HCT116 (cell line): ENCODE measurements at regions not wholly inside any gene's neighbourhood (a gene's known extent, or its start where the extent isn't known, plus 50 kb on each side); places are given as distances from the start of the nearest gene placed in this dataset.

Experiments
- ATAC-seq: fragments of 200-7000 bp; cut with Tn5 transposase; 2 replicates; pipeline ENCODE4 v1.9.1; 2020; ENCODE audit warnings: mild to moderate bottlenecking, moderate library complexity
- BruUV-seq: library from RNA; stranded (reverse); fragments of 400-500 nt; replicated peaks from 2 replicates; lab custom pipeline; 2021; lab: Mats Ljungman, UMichigan
- CTCF ChIA-PET: fragments of 300-600 bp; sonication (Branson Sonifier 250); formaldehyde crosslinking; loops from one replicate; lab custom pipeline; 2021; ENCODE audit warnings: antibody characterized with exemption; lab: Charles Lee
- POLR2A ChIA-PET: fragments of 300-600, 350-600 bp; sonication (Branson Sonifier 250); formaldehyde crosslinking; loops from one replicate; lab custom pipeline; 2021; ENCODE audit warnings: antibody characterized with exemption; lab: Charles Lee
- RAD21 ChIA-PET, 2 experiments: fragments of 300-600 bp; sonication (Branson Sonifier 250); formaldehyde crosslinking; loops; one replicate each; lab custom pipeline; 2023; ENCODE audit warnings: low total read pairs in 2 of 2; ENCODE audit not compliant: uncharacterized antibody in 2 of 2, unreplicated experiment in 2 of 2, low non-redundant PET in 1 of 2; lab: Charles Lee
- DNase-seq: peaks from one replicate; pipeline ENCODE4 v3.0.0-alpha.2; 2010; ENCODE audit warnings: low read depth, low spot score
- H2AFZ ChIP-seq: fragments of 200-600 bp; shearing (Covaris generic), sonication (generic); 2 replicates; pipeline ENCODE4 v1.6.1; 2017; ENCODE audit warnings: low read depth, mixed run types, mixed read lengths, antibody characterized with exemption, low read length; ENCODE audit not compliant: poor library complexity, severe bottlenecking
- H3K27ac ChIP-seq: 2 replicates; pipeline ENCODE4 v1.5.1; 2012; ENCODE audit warnings: low read depth, low read length
- H3K27me3 ChIP-seq: fragments of 200-600 bp; sonication (generic); 2 replicates; pipeline ENCODE4 v1.6.1; 2016; ENCODE audit warnings: mixed run types, low read length, mixed read lengths; ENCODE audit not compliant: insufficient read depth
- H3K36me3 ChIP-seq, 2 experiments: fragments of 200-500 bp in 1 of 2; fragments of 200-600 bp in 1 of 2; sonication (Bioruptor generic) in 1 of 2; sonication (generic) in 1 of 2; 2 replicates each; pipeline versions ENCODE4 v1.5.1 to v1.6.1; 2014 to 2016; ENCODE audit warnings: low read length in 2 of 2, inconsistent platforms in 1 of 2, mixed read lengths in 1 of 2, mixed run types in 1 of 2; ENCODE audit not compliant: insufficient read depth in 2 of 2, control insufficient read depth in 1 of 2
- H3K4me1 ChIP-seq, 2 experiments: fragments of 200-600 bp in 1 of 2; sonication (generic) in 1 of 2; 2 replicates each; pipeline versions ENCODE4 v1.5.1 to v1.6.1; 2012 to 2017; ENCODE audit warnings: low read length in 2 of 2, inconsistent platforms in 1 of 2, mild to moderate bottlenecking in 1 of 2, mixed read lengths in 1 of 2, mixed run types in 1 of 2, moderate library complexity in 1 of 2; ENCODE audit not compliant: insufficient read depth in 2 of 2, control insufficient read depth in 1 of 2
- H3K4me2 ChIP-seq: fragments of 200-600 bp; sonication (generic); 2 replicates; pipeline ENCODE4 v1.6.1; 2017; ENCODE audit warnings: mixed run types, low read length, mixed read lengths
- H3K4me3 ChIP-seq, 2 experiments: fragments of 200-600 bp in 1 of 2; sonication (generic) in 1 of 2; replicated peaks in 1 of 2; 2 replicates each; pipeline ENCODE4 v1.5.1; 2011 to 2016; ENCODE audit warnings: low read length in 2 of 2, control low read depth in 1 of 2, low read depth in 1 of 2, mild to moderate bottlenecking in 1 of 2, mixed read lengths in 1 of 2, mixed run types in 1 of 2
- H3K79me2 ChIP-seq: fragments of 200-600 bp; sonication (generic); 2 replicates; pipeline ENCODE4 v1.6.1; 2017; ENCODE audit warnings: mild to moderate bottlenecking, mixed run types, low read length, moderate library complexity, mixed read lengths; ENCODE audit not compliant: insufficient read depth
- H3K9ac ChIP-seq: fragments of 200-600 bp; sonication (generic); 2 replicates; pipeline ENCODE4 v1.6.1; 2016; ENCODE audit warnings: low read length, mixed read lengths
- H3K9me2 ChIP-seq: fragments of 200-600 bp; sonication (generic), shearing (Covaris generic); 2 replicates; pipeline ENCODE4 v1.6.1; 2017; ENCODE audit warnings: mixed run types, mild to moderate bottlenecking, moderate library complexity; ENCODE audit not compliant: insufficient read depth
- H3K9me3 ChIP-seq, 2 experiments: fragments of 200-500 bp in 1 of 2; fragments of 200-600 bp in 1 of 2; sonication (Bioruptor generic) in 1 of 2; sonication (generic) in 1 of 2; 2 replicates each; pipeline ENCODE4 v1.6.1; 2014 to 2017; ENCODE audit warnings: low read length in 2 of 2, mixed read lengths in 2 of 2, inconsistent platforms in 1 of 2, low read depth in 1 of 2, mild to moderate bottlenecking in 1 of 2, mixed run types in 1 of 2, moderate library complexity in 1 of 2; ENCODE audit not compliant: control insufficient read depth in 1 of 2, insufficient read depth in 1 of 2
- H4K20me1 ChIP-seq: fragments of 200-600 bp; sonication (generic), shearing (Covaris generic); 2 replicates; pipeline ENCODE4 v1.6.1; 2017; ENCODE audit warnings: mixed run types, mild to moderate bottlenecking, moderate library complexity; ENCODE audit not compliant: insufficient read depth
- EGR1 ChIP-seq: IDR thresholded peaks from 2 replicates; pipeline ENCODE4 v1.6.1; 2012; ENCODE audit warnings: low read depth
- ELF1 ChIP-seq: IDR thresholded peaks from 2 replicates; pipeline ENCODE4 v1.6.1; 2012; ENCODE audit warnings: low read depth, borderline replicate concordance
- EZH2phosphoT487 ChIP-seq: fragments of 200-600 bp; IDR thresholded peaks from 2 replicates; pipeline ENCODE4 v1.6.1; 2018; ENCODE audit warnings: antibody characterized with exemption, borderline replicate concordance
- FOSL1 ChIP-seq: IDR thresholded peaks from 2 replicates; pipeline ENCODE4 v1.6.1; 2012; ENCODE audit warnings: low read depth
- SIN3A ChIP-seq: IDR thresholded peaks from 2 replicates; pipeline ENCODE4 v1.6.1; 2012; ENCODE audit warnings: low read depth
- SP1 ChIP-seq: IDR thresholded peaks from 2 replicates; pipeline ENCODE4 v1.6.1; 2012; ENCODE audit warnings: low read depth
- YY1 ChIP-seq: IDR thresholded peaks from 2 replicates; pipeline ENCODE4 v1.6.1; 2011; ENCODE audit warnings: low read length, low read depth, moderate library complexity, mild to moderate bottlenecking; ENCODE audit not compliant: insufficient replicate concordance; ENCODE audit errors: extremely low read depth
- intact Hi-C: fragments of 100-400 bp; cut with micrococcal nuclease; formaldehyde crosslinking; loops from 2 replicates; pipeline ENCODE4 v1.10.0; 2022
- TF ChIP-seq, protein P1 (sequence below), 3 experiments: fragments of 200-600 bp in 1 of 3; sonication (generic) in 1 of 3; IDR thresholded peaks in 2 of 3; conservative IDR thresholded peaks in 1 of 3; 2 replicates each; pipeline ENCODE4 v1.5.1; 2012 to 2017; ENCODE audit warnings: low read depth in 2 of 3, low read length in 2 of 3, antibody characterized with exemption in 1 of 3, borderline replicate concordance in 1 of 3, control low read depth in 1 of 3, mild to moderate bottlenecking in 1 of 3, mixed read lengths in 1 of 3, mixed run types in 1 of 3, moderate library complexity in 1 of 3; ENCODE audit not compliant: insufficient read depth in 1 of 3
- TF ChIP-seq, protein P2 (sequence below): IDR thresholded peaks from 2 replicates; pipeline ENCODE4 v1.6.1; 2011; ENCODE audit warnings: mild to moderate bottlenecking, low read length, moderate library complexity; ENCODE audit not compliant: insufficient replicate concordance; ENCODE audit errors: extremely low read depth

DNA sequence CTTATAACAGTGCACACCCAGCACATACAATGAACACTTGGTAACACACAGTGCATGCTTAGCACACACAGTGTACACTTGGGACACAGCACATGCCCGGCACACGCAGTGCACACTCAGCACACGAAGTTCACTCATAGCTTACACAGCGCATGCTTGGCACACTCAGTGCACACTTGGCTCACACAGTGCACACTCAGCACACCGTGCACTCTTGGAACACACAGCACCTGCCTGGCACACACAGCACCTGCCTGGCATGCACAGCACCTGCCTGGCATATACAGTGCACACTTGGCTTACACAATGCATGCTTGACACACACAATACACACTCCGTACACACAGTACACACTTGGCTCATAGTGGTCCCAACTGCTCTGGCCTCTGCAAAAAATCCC, 128.2 kb downstream of the GALR1 start:
- no peaks in the 10 kb centered on the region for H3K4me1 ChIP-seq
- no peak overlapping the region for H2AFZ ChIP-seq
- H3K9ac ChIP-seq, result no peak overlapping the region
- no peak for TF ChIP-seq EGR1
- TF ChIP-seq, protein P1, sequence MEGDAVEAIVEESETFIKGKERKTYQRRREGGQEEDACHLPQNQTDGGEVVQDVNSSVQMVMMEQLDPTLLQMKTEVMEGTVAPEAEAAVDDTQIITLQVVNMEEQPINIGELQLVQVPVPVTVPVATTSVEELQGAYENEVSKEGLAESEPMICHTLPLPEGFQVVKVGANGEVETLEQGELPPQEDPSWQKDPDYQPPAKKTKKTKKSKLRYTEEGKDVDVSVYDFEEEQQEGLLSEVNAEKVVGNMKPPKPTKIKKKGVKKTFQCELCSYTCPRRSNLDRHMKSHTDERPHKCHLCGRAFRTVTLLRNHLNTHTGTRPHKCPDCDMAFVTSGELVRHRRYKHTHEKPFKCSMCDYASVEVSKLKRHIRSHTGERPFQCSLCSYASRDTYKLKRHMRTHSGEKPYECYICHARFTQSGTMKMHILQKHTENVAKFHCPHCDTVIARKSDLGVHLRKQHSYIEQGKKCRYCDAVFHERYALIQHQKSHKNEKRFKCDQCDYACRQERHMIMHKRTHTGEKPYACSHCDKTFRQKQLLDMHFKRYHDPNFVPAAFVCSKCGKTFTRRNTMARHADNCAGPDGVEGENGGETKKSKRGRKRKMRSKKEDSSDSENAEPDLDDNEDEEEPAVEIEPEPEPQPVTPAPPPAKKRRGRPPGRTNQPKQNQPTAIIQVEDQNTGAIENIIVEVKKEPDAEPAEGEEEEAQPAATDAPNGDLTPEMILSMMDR (IDR thresholded peaks at IDR 0.05 in 2 of 3, conservative IDR thresholded peaks at IDR 0.05 in 1 of 3; ENCODE audit: borderline replicate concordance in 1 of 3, insufficient read depth in 1 of 3, low read depth in 2 of 3, low read length in 2 of 3), result no peak
- TF ChIP-seq EZH2phosphoT487, result no peak
- no peak for TF ChIP-seq YY1
- TF ChIP-seq SIN3A, result no peak
- no peak for TF ChIP-seq ELF1
- intact Hi-C loops, result no loop called here
- ChIA-PET CTCF (no interaction called here), RAD21 (no interaction called here), POLR2A (no interaction called here)
- DNase-seq (no peak), ATAC-seq (no peak)
- H3K4me2 ChIP-seq, result no peak overlapping the region
- H3K9me2 ChIP-seq, result no peaks in the 10 kb centered on the region
- BruUV-seq, result no TSS peak
- H3K79me2 ChIP-seq, result no peaks in the 10 kb centered on the region
- no peaks in the 10 kb centered on the region for H4K20me1 ChIP-seq
- no peaks in the 10 kb centered on the region for H3K27me3 ChIP-seq
- no peak overlapping the region for H3K27ac ChIP-seq
- no peaks in the 10 kb centered on the region for H3K9me3 ChIP-seq
- H3K4me3 ChIP-seq, result no peak overlapping the region
- no peaks in the 10 kb centered on the region for H3K36me3 ChIP-seq

DNA sequence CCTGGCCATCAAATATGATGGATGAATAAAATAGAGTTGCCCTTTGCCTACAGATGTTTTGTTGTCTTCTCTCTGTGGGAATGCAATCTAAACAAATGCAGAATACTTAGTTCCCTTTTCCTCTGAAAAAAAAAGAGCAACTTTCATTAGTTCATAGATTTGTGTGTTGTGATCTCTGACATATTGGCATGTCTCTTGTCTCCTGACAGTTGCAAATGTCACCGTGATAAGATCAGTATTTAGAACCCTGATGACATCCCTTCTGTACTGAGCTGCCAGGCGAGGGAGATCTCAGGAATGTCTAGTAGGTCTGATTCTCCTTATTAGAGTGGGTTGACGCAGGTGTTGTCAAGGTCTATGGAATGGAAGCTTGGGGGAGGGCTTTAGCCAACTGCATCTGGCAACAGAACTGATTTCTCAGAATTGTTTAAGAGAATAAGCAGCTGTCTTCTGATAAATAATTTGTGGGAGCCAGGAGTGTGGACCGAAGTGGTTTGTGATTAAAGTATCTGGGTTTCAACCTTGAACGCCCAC, 130.4 kb downstream of the GALR1 start:
- ChIA-PET RAD21 (no interaction called here), POLR2A (no interaction called here), CTCF (no interaction called here)
- Histone ChIP-seq H3K36me3 (no peaks in the 10 kb centered on the region), H3K4me2 (no peak overlapping the region), H3K4me3 (no peak overlapping the region), H3K9me3 (no peaks in the 10 kb centered on the region), H3K27me3 (no peaks in the 10 kb centered on the region), H3K79me2 (no peaks in the 10 kb centered on the region), H2AFZ (no peak overlapping the region), H4K20me1 (no peaks in the 10 kb centered on the region), H3K4me1 (no peaks in the 10 kb centered on the region), H3K9ac (no peak overlapping the region), H3K9me2 (no peaks in the 10 kb centered on the region), H3K27ac (no peak overlapping the region)
- BruUV-seq, result no TSS peak
- DNase-seq (no peak), ATAC-seq (no peak)
- TF ChIP-seq, protein P2, sequence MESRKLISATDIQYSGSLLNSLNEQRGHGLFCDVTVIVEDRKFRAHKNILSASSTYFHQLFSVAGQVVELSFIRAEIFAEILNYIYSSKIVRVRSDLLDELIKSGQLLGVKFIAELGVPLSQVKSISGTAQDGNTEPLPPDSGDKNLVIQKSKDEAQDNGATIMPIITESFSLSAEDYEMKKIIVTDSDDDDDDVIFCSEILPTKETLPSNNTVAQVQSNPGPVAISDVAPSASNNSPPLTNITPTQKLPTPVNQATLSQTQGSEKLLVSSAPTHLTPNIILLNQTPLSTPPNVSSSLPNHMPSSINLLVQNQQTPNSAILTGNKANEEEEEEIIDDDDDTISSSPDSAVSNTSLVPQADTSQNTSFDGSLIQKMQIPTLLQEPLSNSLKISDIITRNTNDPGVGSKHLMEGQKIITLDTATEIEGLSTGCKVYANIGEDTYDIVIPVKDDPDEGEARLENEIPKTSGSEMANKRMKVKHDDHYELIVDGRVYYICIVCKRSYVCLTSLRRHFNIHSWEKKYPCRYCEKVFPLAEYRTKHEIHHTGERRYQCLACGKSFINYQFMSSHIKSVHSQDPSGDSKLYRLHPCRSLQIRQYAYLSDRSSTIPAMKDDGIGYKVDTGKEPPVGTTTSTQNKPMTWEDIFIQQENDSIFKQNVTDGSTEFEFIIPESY, result no peak
- TF ChIP-seq FOSL1 (no peak), SP1 (no peak)
- intact Hi-C loops, result no loop called here
